NB4 (cell line): ENCODE measurements at regions not wholly inside any gene's neighbourhood (a gene's known extent, or its start where the extent isn't known, plus 50 kb on each side); places are given as distances from the start of the nearest gene placed in this dataset.

ENCODE experiments used
- MAX ChIP-seq: IDR thresholded peaks from 2 replicates; pipeline ENCODE4 v1.6.1; 2011; ENCODE audit warnings: low read depth, low read length
- POLR2A ChIP-seq: IDR thresholded peaks from 2 replicates; pipeline ENCODE4 v1.6.1; 2011; ENCODE audit warnings: mild to moderate bottlenecking; ENCODE audit not compliant: insufficient read length; ENCODE audit errors: extremely low read depth
- TF ChIP-seq, protein P1 (sequence below): IDR thresholded peaks from one replicate; pipeline ENCODE4 v1.5.1; 2012; ENCODE audit warnings: low read depth, low read length

GRCh38 chr4:59698041-59698440 is 1502.1 kb upstream of the ADGRL3 start:
- TF ChIP-seq POLR2A: no peak
- TF ChIP-seq, protein P1, sequence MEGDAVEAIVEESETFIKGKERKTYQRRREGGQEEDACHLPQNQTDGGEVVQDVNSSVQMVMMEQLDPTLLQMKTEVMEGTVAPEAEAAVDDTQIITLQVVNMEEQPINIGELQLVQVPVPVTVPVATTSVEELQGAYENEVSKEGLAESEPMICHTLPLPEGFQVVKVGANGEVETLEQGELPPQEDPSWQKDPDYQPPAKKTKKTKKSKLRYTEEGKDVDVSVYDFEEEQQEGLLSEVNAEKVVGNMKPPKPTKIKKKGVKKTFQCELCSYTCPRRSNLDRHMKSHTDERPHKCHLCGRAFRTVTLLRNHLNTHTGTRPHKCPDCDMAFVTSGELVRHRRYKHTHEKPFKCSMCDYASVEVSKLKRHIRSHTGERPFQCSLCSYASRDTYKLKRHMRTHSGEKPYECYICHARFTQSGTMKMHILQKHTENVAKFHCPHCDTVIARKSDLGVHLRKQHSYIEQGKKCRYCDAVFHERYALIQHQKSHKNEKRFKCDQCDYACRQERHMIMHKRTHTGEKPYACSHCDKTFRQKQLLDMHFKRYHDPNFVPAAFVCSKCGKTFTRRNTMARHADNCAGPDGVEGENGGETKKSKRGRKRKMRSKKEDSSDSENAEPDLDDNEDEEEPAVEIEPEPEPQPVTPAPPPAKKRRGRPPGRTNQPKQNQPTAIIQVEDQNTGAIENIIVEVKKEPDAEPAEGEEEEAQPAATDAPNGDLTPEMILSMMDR: no peak
- TF ChIP-seq MAX: no peak
